ENCODE measurements at regions not wholly inside any gene's neighbourhood (a gene's known extent, or its start where the extent isn't known, plus 50 kb on each side); places are given as distances from the start of the nearest gene placed in this dataset.

- Histone ChIP-seq H3K27ac (ENCODE audit: insufficient read depth, low read depth, low read length) (no peak overlapping the region), H3K4me2 (ENCODE audit: insufficient read depth, low read length) (no peak overlapping the region), H3K27me3 (ENCODE audit: control insufficient read depth in 2 of 2, insufficient read depth in 2 of 2, low read length in 2 of 2) (no peaks in the 10 kb centered on the region), H3K4me3 (replicated peaks in 1 of 3; ENCODE audit: insufficient read depth in 1 of 3, low read depth in 1 of 3, low read length in 3 of 3) (no peak overlapping the region), H3K4me1 (ENCODE audit: control insufficient read depth, extremely low read depth, insufficient read depth, low read length) (no peaks in the 10 kb centered on the region), H2AFZ (ENCODE audit: low read depth, low read length) (no peak overlapping the region), H3K9ac (replicated peaks; ENCODE audit: extremely low read depth, insufficient read depth, low read length) (no peak overlapping the region), H4K20me1 (replicated peaks; ENCODE audit: control insufficient read depth, extremely low read depth, insufficient read depth, low read length) (no peaks in the 10 kb centered on the region), H3K36me3 (ENCODE audit: control insufficient read depth in 2 of 2, extremely low read depth in 1 of 2, insufficient read depth in 2 of 2, low read length in 2 of 2) (no peaks in the 10 kb centered on the region), H3K9me1 (replicated peaks; ENCODE audit: control insufficient read depth, extremely low read depth, insufficient read depth, low read length) (no peaks in the 10 kb centered on the region), H3K79me2 (ENCODE audit: control insufficient read depth, insufficient read depth, low read length) (no peaks in the 10 kb centered on the region), H3K9me3 (replicated peaks; ENCODE audit: control insufficient read depth, insufficient read depth, low read length) (no peaks in the 10 kb centered on the region)
- no TSS peak for BruUV-seq (replicated peaks)
- POLR2A ChIA-PET: no interaction called here
- TF ChIP-seq POLR2AphosphoS5 (IDR thresholded peaks at IDR 0.05; ENCODE audit: insufficient read depth, low read depth, low read length) (no peak), MYC (IDR thresholded peaks at IDR 0.05; ENCODE audit: low read depth, low read length) (no peak), CTCF (IDR thresholded peaks at IDR 0.05; ENCODE audit: extremely low read depth in 1 of 2, insufficient read depth in 1 of 2, low read depth in 1 of 2, low read length in 2 of 2) (no peak), GATA2 (IDR thresholded peaks at IDR 0.05; ENCODE audit: insufficient read depth, insufficient read length, low read depth, low read length) (no peak)
- FAIRE-seq: no peak
- CTCF ChIA-PET: no interaction called here
- intact Hi-C loops (cut with micrococcal nuclease) (no loop called here), dilution Hi-C loops (cut with MboI; ENCODE audit: extremely low pct_ligation_motif_present, low sequenced_read_pairs) (no loop called here)
- no peak for DNase-seq (ENCODE audit: low read depth, low spot score)
Observed at GRCh38 chr11:42774567-42774966, 537.2 kb upstream of the API5 start.

- dilution Hi-C loops (cut with MboI; ENCODE audit: extremely low pct_ligation_motif_present, low sequenced_read_pairs) (no loop called here), intact Hi-C loops (cut with micrococcal nuclease) (no loop called here)
- H3K4me2 ChIP-seq (ENCODE audit: insufficient read depth, low read length): no peak overlapping the region
- no peak overlapping the region for H3K9ac ChIP-seq (replicated peaks; ENCODE audit: extremely low read depth, insufficient read depth, low read length)
- FAIRE-seq: no peak
- TF ChIP-seq FOS (IDR thresholded peaks at IDR 0.05; ENCODE audit: borderline replicate concordance, insufficient read depth, low read length) (no peak), EZH2 (IDR thresholded peaks at IDR 0.05; ENCODE audit: borderline replicate concordance, low read depth, low read length, severe bottlenecking) (no peak), CTCF (IDR thresholded peaks at IDR 0.05; ENCODE audit: extremely low read depth in 1 of 2, insufficient read depth in 1 of 2, low read depth in 1 of 2, low read length in 2 of 2) (no peak), MAX (IDR thresholded peaks at IDR 0.05; ENCODE audit: insufficient read depth, insufficient read length) (no peak), JUN (IDR thresholded peaks at IDR 0.05; ENCODE audit: borderline replicate concordance, insufficient read depth, insufficient read length, low read depth) (no peak), POLR2AphosphoS5 (IDR thresholded peaks at IDR 0.05; ENCODE audit: insufficient read depth, low read depth, low read length) (no peak), POLR2A (IDR thresholded peaks at IDR 0.05; ENCODE audit: low read depth, low read length) (no peak), GATA2 (IDR thresholded peaks at IDR 0.05; ENCODE audit: insufficient read depth, insufficient read length, low read depth, low read length) (no peak), MYC (IDR thresholded peaks at IDR 0.05; ENCODE audit: low read depth, low read length) (no peak)
- H2AFZ ChIP-seq (ENCODE audit: low read depth, low read length): no peak overlapping the region
- no TSS peak for BruUV-seq (replicated peaks)
- no peaks in the 10 kb centered on the region for H3K36me3 ChIP-seq (ENCODE audit: control insufficient read depth in 2 of 2, extremely low read depth in 1 of 2, insufficient read depth in 2 of 2, low read length in 2 of 2)
- H3K27me3 ChIP-seq (ENCODE audit: control insufficient read depth in 2 of 2, insufficient read depth in 2 of 2, low read length in 2 of 2): no peaks in the 10 kb centered on the region
- CTCF ChIA-PET: no interaction called here
- no peak for DNase-seq (ENCODE audit: low read depth, low spot score)
- no peaks in the 10 kb centered on the region for H4K20me1 ChIP-seq (replicated peaks; ENCODE audit: control insufficient read depth, extremely low read depth, insufficient read depth, low read length)
- no peak overlapping the region for H3K4me3 ChIP-seq (replicated peaks in 1 of 3; ENCODE audit: insufficient read depth in 1 of 3, low read depth in 1 of 3, low read length in 3 of 3)
- POLR2A ChIA-PET: no interaction called here
- no peak overlapping the region for H3K27ac ChIP-seq (ENCODE audit: insufficient read depth, low read depth, low read length)
- no peaks in the 10 kb centered on the region for H3K9me1 ChIP-seq (replicated peaks; ENCODE audit: control insufficient read depth, extremely low read depth, insufficient read depth, low read length)
- H3K79me2 ChIP-seq (ENCODE audit: control insufficient read depth, insufficient read depth, low read length): no peaks in the 10 kb centered on the region
- no peaks in the 10 kb centered on the region for H3K9me3 ChIP-seq (replicated peaks; ENCODE audit: control insufficient read depth, insufficient read depth, low read length)
- H3K4me1 ChIP-seq (ENCODE audit: control insufficient read depth, extremely low read depth, insufficient read depth, low read length): no peaks in the 10 kb centered on the region
Observed at GRCh38 chr11:42777776-42778175, 534.0 kb upstream of the API5 start.

Data from endothelial cell of umbilical vein (primary cell).